Trophoblast cell (in vitro differentiated cells and primary cell): ENCODE measurements at regions not wholly inside any gene's neighbourhood (a gene's known extent, or its start where the extent isn't known, plus 50 kb on each side); places are given as distances from the start of the nearest gene placed in this dataset.

ENCODE experiments used
- DNase-seq, 2 donors: peaks; one replicate each; pipeline ENCODE4 v3.0.0-alpha.2; 2016
- H2AFZ ChIP-seq: 2 replicates; pipeline ENCODE4 v1.6.1; 2013; ENCODE audit warnings: low read length, moderate library complexity, mild to moderate bottlenecking; ENCODE audit not compliant: insufficient read depth, poor library complexity
- H2AK5ac ChIP-seq: 2 replicates; pipeline ENCODE4 v1.6.1; 2013; ENCODE audit warnings: mild to moderate bottlenecking, low read length
- H2BK120ac ChIP-seq: 2 replicates; pipeline ENCODE4 v1.6.1; 2013; ENCODE audit warnings: low read length, mild to moderate bottlenecking, moderate library complexity; ENCODE audit not compliant: insufficient read depth, poor library complexity
- H2BK12ac ChIP-seq: 2 replicates; pipeline ENCODE4 v1.6.1; 2013; ENCODE audit warnings: mild to moderate bottlenecking, low read length, moderate library complexity
- H2BK5ac ChIP-seq: 2 replicates; pipeline ENCODE4 v1.6.1; 2013; ENCODE audit warnings: low read length, low read depth, moderate library complexity, mild to moderate bottlenecking; ENCODE audit not compliant: poor library complexity
- H3K14ac ChIP-seq: 2 replicates; pipeline ENCODE4 v1.6.1; 2013; ENCODE audit warnings: mild to moderate bottlenecking, low read length
- H3K18ac ChIP-seq: 2 replicates; pipeline ENCODE4 v1.6.1; 2013; ENCODE audit warnings: mild to moderate bottlenecking, low read length
- H3K23ac ChIP-seq: 2 replicates; pipeline ENCODE4 v1.6.1; 2013; ENCODE audit warnings: low read length
- H3K27ac ChIP-seq: 2 replicates; pipeline ENCODE4 v1.5.1; 2013; ENCODE audit warnings: low read depth, mild to moderate bottlenecking, inconsistent platforms, low read length, moderate library complexity
- H3K27me3 ChIP-seq: 2 replicates; pipeline ENCODE4 v1.6.1; 2013; ENCODE audit warnings: inconsistent platforms, mild to moderate bottlenecking, low read length, moderate library complexity; ENCODE audit not compliant: insufficient read depth
- H3K36me3 ChIP-seq, 2 experiments: 1 replicate in 1 of 2; 2 replicates in 1 of 2; pipeline ENCODE4 v1.6.1; 2013; ENCODE audit warnings: low read length in 2 of 2, mild to moderate bottlenecking in 2 of 2, moderate library complexity in 1 of 2; ENCODE audit not compliant: insufficient read depth in 2 of 2, control insufficient read depth in 1 of 2
- H3K4ac ChIP-seq: 2 replicates; pipeline ENCODE4 v1.6.1; 2013; ENCODE audit warnings: low read depth, mild to moderate bottlenecking, low read length, moderate library complexity
- H3K4me1 ChIP-seq, 2 experiments: 1 replicate in 1 of 2; 2 replicates in 1 of 2; pipeline ENCODE4 v1.6.1; 2013; ENCODE audit warnings: low read length in 2 of 2, mild to moderate bottlenecking in 2 of 2, moderate library complexity in 1 of 2; ENCODE audit not compliant: insufficient read depth in 2 of 2, control insufficient read depth in 1 of 2
- H3K4me2 ChIP-seq: 2 replicates; pipeline ENCODE4 v1.6.1; 2013; ENCODE audit warnings: inconsistent platforms, mild to moderate bottlenecking, low read length, moderate library complexity
- H3K4me3 ChIP-seq: 2 replicates; pipeline ENCODE4 v1.5.1; 2013; ENCODE audit warnings: mild to moderate bottlenecking, low read depth, low read length, inconsistent platforms
- H3K79me1 ChIP-seq: one replicate; pipeline ENCODE4 v1.6.1; 2013; ENCODE audit warnings: low read length
- H3K79me2 ChIP-seq: 2 replicates; pipeline ENCODE4 v1.6.1; 2013; ENCODE audit warnings: low read length, mild to moderate bottlenecking; ENCODE audit not compliant: control insufficient read depth, insufficient read depth, poor library complexity
- H3K9ac ChIP-seq: 2 replicates; pipeline ENCODE4 v1.6.1; 2013; ENCODE audit warnings: mild to moderate bottlenecking, low read length
- H3K9me3 ChIP-seq: 2 replicates; pipeline ENCODE4 v1.6.1; 2013; ENCODE audit warnings: low read depth, mild to moderate bottlenecking, control low read depth, inconsistent platforms, low read length; ENCODE audit not compliant: insufficient read depth
- H4K12ac ChIP-seq: 2 replicates; pipeline ENCODE4 v1.6.1; 2013; ENCODE audit warnings: low read depth, mild to moderate bottlenecking, low read length, moderate library complexity
- H4K8ac ChIP-seq: 2 replicates; pipeline ENCODE4 v1.6.1; 2013; ENCODE audit warnings: low read depth, mild to moderate bottlenecking, low read length, moderate library complexity
- H4K91ac ChIP-seq: one replicate; pipeline ENCODE4 v1.6.1; 2013; ENCODE audit warnings: low read depth, mild to moderate bottlenecking, low read length, moderate library complexity
- WGBS: extraction: QIAGEN DNeasy Blood & Tissue Kit; methylation state at CpG from one replicate; pipeline ENCODE4 v1.1.7; 2013; ENCODE audit warnings: missing lambda C conversion rate; ENCODE audit not compliant: insufficient read length, insufficient coverage; ENCODE audit errors: extremely low coverage; 5-methylcytosine and 5-hydroxymethylcytosine counted together

DNA sequence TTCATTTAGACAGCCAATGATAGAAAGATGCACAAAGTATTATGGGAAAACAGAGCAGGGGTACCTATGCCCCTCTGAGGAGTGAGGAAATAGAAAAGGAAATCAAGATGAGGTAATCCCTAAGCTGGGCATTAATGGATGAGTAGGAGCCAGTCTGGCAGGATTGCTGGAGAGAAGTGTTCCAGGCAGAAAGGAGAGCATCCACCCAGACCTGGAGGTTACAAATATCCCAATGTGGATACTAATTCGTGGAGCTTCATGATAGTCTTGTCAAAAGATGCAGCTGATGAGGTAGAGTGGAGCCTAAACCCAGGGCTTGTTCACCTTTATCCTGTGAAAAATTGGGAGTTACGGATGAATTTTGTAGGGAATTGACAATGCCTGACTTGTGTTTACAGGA lies 328.0 kb downstream of the ZNF608 start:
- Histone ChIP-seq H4K8ac (no peak overlapping the region), H3K79me1 (no peaks in the 10 kb centered on the region), H3K4me3 (no peak overlapping the region), H3K9me3 (peaks cover 3% of the 10 kb centered on the region), H4K12ac (no peak overlapping the region), H2BK120ac (no peak overlapping the region), H3K18ac (no peak overlapping the region), H3K4me1 (no peaks in the 10 kb centered on the region), H2AFZ (no peak overlapping the region), H3K23ac (no peak overlapping the region), H3K9ac (no peak overlapping the region), H3K27ac (no peak overlapping the region), H3K36me3 (peaks cover 0 to 1% of the 10 kb centered on the region in 2 experiments), H2BK5ac (no peak overlapping the region), H3K4me2 (no peak overlapping the region), H3K79me2 (no peaks in the 10 kb centered on the region), H3K14ac (no peak overlapping the region), H3K4ac (no peak overlapping the region), H4K91ac (no peak overlapping the region), H3K27me3 (no peaks in the 10 kb centered on the region), H2AK5ac (no peak overlapping the region), H2BK12ac (no peak overlapping the region)
- no peak for DNase-seq
- WGBS: no CpG with 5 or more reads among the region's 2 CpGs

- no peak overlapping the region for H3K14ac ChIP-seq
- no peaks in the 10 kb centered on the region for H3K79me2 ChIP-seq
- H3K18ac ChIP-seq: no peak overlapping the region
- no peak overlapping the region for H2AFZ ChIP-seq
- H2BK12ac ChIP-seq: no peak overlapping the region
- H4K91ac ChIP-seq: no peak overlapping the region
- no peak overlapping the region for H3K4me3 ChIP-seq
- no peaks in the 10 kb centered on the region for H3K4me1 ChIP-seq
- DNase-seq: no peak
- no peak overlapping the region for H2AK5ac ChIP-seq
- no peak overlapping the region for H3K4me2 ChIP-seq
- H3K4ac ChIP-seq: no peak overlapping the region
- no peak overlapping the region for H2BK5ac ChIP-seq
- no peak overlapping the region for H4K12ac ChIP-seq
- no peak overlapping the region for H3K27ac ChIP-seq
- no peak overlapping the region for H4K8ac ChIP-seq
- H3K23ac ChIP-seq: no peak overlapping the region
- no peak overlapping the region for H2BK120ac ChIP-seq
- no peak overlapping the region for H3K9ac ChIP-seq
- no peaks in the 10 kb centered on the region for H3K27me3 ChIP-seq
- no peaks in the 10 kb centered on the region for H3K9me3 ChIP-seq
- H3K79me1 ChIP-seq: no peaks in the 10 kb centered on the region
- H3K36me3 ChIP-seq: no peaks in the 10 kb centered on the region
Measured at GRCh38 chr5:124417196-124417595, 329.2 kb downstream of the ZNF608 start.

- H3K9ac ChIP-seq: no peak overlapping the region
- no peak overlapping the region for H3K4me2 ChIP-seq
- H3K4me3 ChIP-seq: no peak overlapping the region
- H3K23ac ChIP-seq: no peak overlapping the region
- H2BK120ac ChIP-seq: no peak overlapping the region
- no peaks in the 10 kb centered on the region for H3K9me3 ChIP-seq
- no peaks in the 10 kb centered on the region for H3K79me1 ChIP-seq
- no peak overlapping the region for H4K91ac ChIP-seq
- no peaks in the 10 kb centered on the region for H3K36me3 ChIP-seq
- H3K79me2 ChIP-seq: no peaks in the 10 kb centered on the region
- no peak for DNase-seq
- H4K12ac ChIP-seq: no peak overlapping the region
- no peak overlapping the region for H4K8ac ChIP-seq
- H2BK12ac ChIP-seq: no peak overlapping the region
- no peak overlapping the region for H3K14ac ChIP-seq
- no peak overlapping the region for H2AFZ ChIP-seq
- H3K27ac ChIP-seq: no peak overlapping the region
- no peak overlapping the region for H2BK5ac ChIP-seq
- no peak overlapping the region for H2AK5ac ChIP-seq
- no peaks in the 10 kb centered on the region for H3K27me3 ChIP-seq
- no CpG with 5 or more reads among the region's 3 CpGs for WGBS
- H3K18ac ChIP-seq: no peak overlapping the region
- H3K4me1 ChIP-seq: no peaks in the 10 kb centered on the region
- H3K4ac ChIP-seq: no peak overlapping the region
Measured at GRCh38 chr5:124416627-124417026, 329.8 kb downstream of the ZNF608 start.

- H3K4me3 ChIP-seq: no peak overlapping the region
- no peak overlapping the region for H2BK12ac ChIP-seq
- no peak overlapping the region for H4K12ac ChIP-seq
- no peak overlapping the region for H2AK5ac ChIP-seq
- H4K8ac ChIP-seq: no peak overlapping the region
- H3K4ac ChIP-seq: no peak overlapping the region
- no peak overlapping the region for H2AFZ ChIP-seq
- no peak for DNase-seq
- no peak overlapping the region for H3K4me2 ChIP-seq
- H3K27me3 ChIP-seq: no peaks in the 10 kb centered on the region
- no peak overlapping the region for H3K18ac ChIP-seq
- H3K14ac ChIP-seq: no peak overlapping the region
- no peaks in the 10 kb centered on the region for H3K9me3 ChIP-seq
- H2BK5ac ChIP-seq: no peak overlapping the region
- H3K9ac ChIP-seq: no peak overlapping the region
- H3K4me1 ChIP-seq: no peaks in the 10 kb centered on the region
- H3K36me3 ChIP-seq: no peaks in the 10 kb centered on the region
- H3K79me1 ChIP-seq: no peaks in the 10 kb centered on the region
- no peak overlapping the region for H2BK120ac ChIP-seq
- no CpG with 5 or more reads among the region's 3 CpGs for WGBS
- no peak overlapping the region for H3K23ac ChIP-seq
- H3K79me2 ChIP-seq: no peaks in the 10 kb centered on the region
- no peak overlapping the region for H4K91ac ChIP-seq
- no peak overlapping the region for H3K27ac ChIP-seq
Measured at GRCh38 chr5:124414973-124415372, 331.5 kb downstream of the ZNF608 start.
